RWPE2 (cell line): ENCODE measurements at regions not wholly inside any gene's neighbourhood (a gene's known extent, or its start where the extent isn't known, plus 50 kb on each side); places are given as distances from the start of the nearest gene placed in this dataset.

Experiments
- ATAC-seq: fragments of 200-7000 bp; cut with Tn5 transposase; 3 replicates; pipeline ENCODE4 v1.9.1; 2021; ENCODE audit warnings: low read depth
- DNase-seq: peaks from one replicate; pipeline ENCODE4 v3.0.0-alpha.2; 2020; ENCODE audit warnings: low spot score
- H3K27ac ChIP-seq: fragments of 450-650 bp; 2 replicates; pipeline ENCODE4 v1.5.1; 2017; ENCODE audit warnings: mild to moderate bottlenecking; ENCODE audit not compliant: poor library complexity, severe bottlenecking
- H3K27me3 ChIP-seq: fragments of 250-450 bp; sonication (Bioruptor Pico); 2 replicates; pipeline ENCODE4 v1.5.1; 2021; ENCODE audit warnings: mild to moderate bottlenecking, moderate library complexity; ENCODE audit not compliant: insufficient read depth, poor library complexity, severe bottlenecking
- H3K36me3 ChIP-seq: fragments of 250-450 bp; sonication (Bioruptor Pico); 2 replicates; pipeline ENCODE4 v1.5.1; 2020; ENCODE audit warnings: low read depth, mild to moderate bottlenecking, moderate library complexity
- H3K4me1 ChIP-seq: fragments of 250-450 bp; sonication (Bioruptor Pico); 2 replicates; pipeline ENCODE4 v1.5.1; 2021; ENCODE audit warnings: mild to moderate bottlenecking, moderate library complexity; ENCODE audit not compliant: insufficient read depth, poor library complexity, severe bottlenecking
- H3K4me3 ChIP-seq: fragments of 250-450 bp; sonication (Bioruptor Pico); 2 replicates; pipeline ENCODE4 v1.5.1; 2021; ENCODE audit warnings: mild to moderate bottlenecking, moderate library complexity; ENCODE audit not compliant: severe bottlenecking
- H3K9me3 ChIP-seq: fragments of 250-450 bp; sonication (Bioruptor Pico); 2 replicates; pipeline ENCODE4 v1.5.1; 2021; ENCODE audit warnings: mild to moderate bottlenecking, moderate library complexity; ENCODE audit not compliant: severe bottlenecking
- TF ChIP-seq, protein P1 (sequence below): fragments of 450-650 bp; IDR thresholded peaks from one replicate; pipeline ENCODE4 v1.5.1; 2017; ENCODE audit warnings: mild to moderate bottlenecking, moderate library complexity; ENCODE audit not compliant: poor library complexity, severe bottlenecking

- Histone ChIP-seq H3K9me3 (no peaks in the 10 kb centered on the region), H3K36me3 (no peaks in the 10 kb centered on the region), H3K27me3 (no peaks in the 10 kb centered on the region), H3K27ac (no peak overlapping the region), H3K4me3 (no peak overlapping the region), H3K4me1 (no peaks in the 10 kb centered on the region)
- no peak for DNase-seq
- TF ChIP-seq, protein P1, sequence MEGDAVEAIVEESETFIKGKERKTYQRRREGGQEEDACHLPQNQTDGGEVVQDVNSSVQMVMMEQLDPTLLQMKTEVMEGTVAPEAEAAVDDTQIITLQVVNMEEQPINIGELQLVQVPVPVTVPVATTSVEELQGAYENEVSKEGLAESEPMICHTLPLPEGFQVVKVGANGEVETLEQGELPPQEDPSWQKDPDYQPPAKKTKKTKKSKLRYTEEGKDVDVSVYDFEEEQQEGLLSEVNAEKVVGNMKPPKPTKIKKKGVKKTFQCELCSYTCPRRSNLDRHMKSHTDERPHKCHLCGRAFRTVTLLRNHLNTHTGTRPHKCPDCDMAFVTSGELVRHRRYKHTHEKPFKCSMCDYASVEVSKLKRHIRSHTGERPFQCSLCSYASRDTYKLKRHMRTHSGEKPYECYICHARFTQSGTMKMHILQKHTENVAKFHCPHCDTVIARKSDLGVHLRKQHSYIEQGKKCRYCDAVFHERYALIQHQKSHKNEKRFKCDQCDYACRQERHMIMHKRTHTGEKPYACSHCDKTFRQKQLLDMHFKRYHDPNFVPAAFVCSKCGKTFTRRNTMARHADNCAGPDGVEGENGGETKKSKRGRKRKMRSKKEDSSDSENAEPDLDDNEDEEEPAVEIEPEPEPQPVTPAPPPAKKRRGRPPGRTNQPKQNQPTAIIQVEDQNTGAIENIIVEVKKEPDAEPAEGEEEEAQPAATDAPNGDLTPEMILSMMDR: no peak
- no peak for ATAC-seq
These were observed 620.4 kb downstream of the STK39 start for GRCh38 chr2:167626961-167627360.

GRCh38 chr2:167626301-167626700 lies 621.1 kb downstream of the STK39 start:
- no peaks in the 10 kb centered on the region for H3K36me3 ChIP-seq
- DNase-seq (no peak), ATAC-seq (no peak)
- TF ChIP-seq, protein P1: no peak
- no peaks in the 10 kb centered on the region for H3K27me3 ChIP-seq
- H3K9me3 ChIP-seq: no peaks in the 10 kb centered on the region
- H3K27ac ChIP-seq: no peak overlapping the region
- H3K4me1 ChIP-seq: no peaks in the 10 kb centered on the region
- no peak overlapping the region for H3K4me3 ChIP-seq

- no peak overlapping the region for H3K4me3 ChIP-seq
- ATAC-seq: no peak
- H3K9me3 ChIP-seq: no peaks in the 10 kb centered on the region
- no peak for DNase-seq
- H3K27me3 ChIP-seq: no peaks in the 10 kb centered on the region
- H3K27ac ChIP-seq: no peak overlapping the region
- no peaks in the 10 kb centered on the region for H3K4me1 ChIP-seq
- no peaks in the 10 kb centered on the region for H3K36me3 ChIP-seq
- TF ChIP-seq, protein P1: no peak
These were observed 630.4 kb downstream of the STK39 start for GRCh38 chr2:167616997-167617396.

DNA sequence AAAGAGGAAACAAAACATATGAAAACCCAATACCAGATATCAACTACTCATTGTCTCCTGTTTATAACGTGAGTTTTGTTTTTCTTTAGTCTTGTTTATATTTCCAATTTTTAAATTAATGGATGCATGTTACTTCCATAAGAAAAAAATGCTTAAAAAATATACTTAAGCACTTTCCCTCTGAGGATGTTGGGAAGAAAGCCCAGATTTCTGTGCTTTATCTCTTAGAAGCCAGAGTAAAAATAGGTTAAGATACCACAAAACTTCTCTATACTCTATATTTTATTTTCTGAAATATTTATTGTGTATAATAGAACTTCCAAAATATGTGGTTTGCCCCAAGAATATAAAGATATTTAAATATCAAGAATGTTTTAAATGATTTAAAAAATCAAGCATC lies 633.9 kb downstream of the STK39 start:
- Histone ChIP-seq H3K27me3 (no peaks in the 10 kb centered on the region), H3K4me3 (no peak overlapping the region), H3K4me1 (no peaks in the 10 kb centered on the region), H3K9me3 (no peaks in the 10 kb centered on the region), H3K36me3 (no peaks in the 10 kb centered on the region), H3K27ac (no peak overlapping the region)
- ATAC-seq: no peak
- DNase-seq: no peak
- TF ChIP-seq, protein P1: no peak

- Histone ChIP-seq H3K4me3 (no peak overlapping the region), H3K4me1 (no peaks in the 10 kb centered on the region), H3K9me3 (no peaks in the 10 kb centered on the region), H3K36me3 (no peaks in the 10 kb centered on the region), H3K27ac (no peak overlapping the region), H3K27me3 (no peaks in the 10 kb centered on the region)
- no peak for ATAC-seq
- TF ChIP-seq, protein P1: no peak
- no peak for DNase-seq
These were observed 638.9 kb downstream of the STK39 start for GRCh38 chr2:167608487-167608886.
